ENCODE measurements at regions not wholly inside any gene's neighbourhood (a gene's known extent, or its start where the extent isn't known, plus 50 kb on each side); places are given as distances from the start of the nearest gene placed in this dataset.

GRCh38 chr12:126742241-126742641 is 1524.7 kb upstream of the TMEM132C start:
- H3K4me3 ChIP-seq (ENCODE audit: low read depth, low read length) = no peak overlapping the region
- DNase-seq (ENCODE audit: low read depth) = no peak
- TF ChIP-seq, protein P1, sequence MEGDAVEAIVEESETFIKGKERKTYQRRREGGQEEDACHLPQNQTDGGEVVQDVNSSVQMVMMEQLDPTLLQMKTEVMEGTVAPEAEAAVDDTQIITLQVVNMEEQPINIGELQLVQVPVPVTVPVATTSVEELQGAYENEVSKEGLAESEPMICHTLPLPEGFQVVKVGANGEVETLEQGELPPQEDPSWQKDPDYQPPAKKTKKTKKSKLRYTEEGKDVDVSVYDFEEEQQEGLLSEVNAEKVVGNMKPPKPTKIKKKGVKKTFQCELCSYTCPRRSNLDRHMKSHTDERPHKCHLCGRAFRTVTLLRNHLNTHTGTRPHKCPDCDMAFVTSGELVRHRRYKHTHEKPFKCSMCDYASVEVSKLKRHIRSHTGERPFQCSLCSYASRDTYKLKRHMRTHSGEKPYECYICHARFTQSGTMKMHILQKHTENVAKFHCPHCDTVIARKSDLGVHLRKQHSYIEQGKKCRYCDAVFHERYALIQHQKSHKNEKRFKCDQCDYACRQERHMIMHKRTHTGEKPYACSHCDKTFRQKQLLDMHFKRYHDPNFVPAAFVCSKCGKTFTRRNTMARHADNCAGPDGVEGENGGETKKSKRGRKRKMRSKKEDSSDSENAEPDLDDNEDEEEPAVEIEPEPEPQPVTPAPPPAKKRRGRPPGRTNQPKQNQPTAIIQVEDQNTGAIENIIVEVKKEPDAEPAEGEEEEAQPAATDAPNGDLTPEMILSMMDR (IDR thresholded peaks at IDR 0.05; ENCODE audit: insufficient read depth, low read depth, low read length) = no peak

- DNase-seq (ENCODE audit: low read depth) = peak; percentile 0
- TF ChIP-seq, protein P1 (IDR thresholded peaks at IDR 0.05; ENCODE audit: insufficient read depth, low read depth, low read length) = peak; percentile 59
Observed at GRCh38 chr12:126747530-126748149, 1519.3 kb upstream of the TMEM132C start.

DNA sequence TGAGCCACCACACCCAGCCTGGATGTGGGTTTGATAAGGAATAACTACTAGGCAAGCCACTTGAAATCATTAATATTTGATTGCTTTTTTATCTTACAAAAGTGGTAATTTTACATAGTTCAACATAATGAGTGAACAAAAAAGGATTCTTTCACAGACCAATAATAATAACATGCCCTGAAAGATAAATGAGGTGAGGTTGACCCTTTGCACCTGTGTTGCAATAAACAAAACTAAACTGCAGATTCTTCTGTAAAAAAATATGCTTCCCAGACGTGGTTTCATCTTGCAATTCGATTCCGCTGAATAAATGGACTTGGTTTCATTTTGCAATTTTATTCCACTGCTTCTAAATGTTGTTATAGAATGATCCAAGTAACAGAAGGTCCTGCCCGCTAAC is 1514.9 kb upstream of the TMEM132C start:
- TF ChIP-seq, protein P1 (IDR thresholded peaks at IDR 0.05; ENCODE audit: insufficient read depth, low read depth, low read length) = no peak
- peak; percentile 8 for DNase-seq (ENCODE audit: low read depth)
- H3K4me3 ChIP-seq (ENCODE audit: low read depth, low read length) = no peak overlapping the region

More at GRCh38 chr12:126747530-126748149, 1519.3 kb upstream of the TMEM132C start:
- H3K4me3 ChIP-seq (ENCODE audit: low read depth, low read length) = no peak overlapping the region

DNA sequence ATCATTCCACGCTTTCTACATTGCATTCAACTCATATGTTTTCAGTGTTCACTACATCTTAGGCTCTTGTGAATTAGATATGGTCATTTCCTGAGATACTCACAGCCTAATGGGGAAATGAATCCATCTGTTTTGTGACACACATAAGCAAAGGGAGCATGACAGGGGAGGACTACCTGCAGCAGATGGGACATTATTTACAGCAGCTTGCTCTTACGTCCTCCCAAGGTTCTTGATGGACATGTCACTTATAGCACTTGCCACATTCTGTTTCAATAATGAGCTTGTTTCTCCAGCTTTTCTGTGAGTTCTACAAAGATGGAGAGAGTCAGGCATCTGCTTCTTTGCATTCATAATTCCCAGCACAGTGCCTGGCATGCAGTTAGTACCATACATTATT is 1509.6 kb upstream of the TMEM132C start:
- DNase-seq (ENCODE audit: low read depth) = no peak
- TF ChIP-seq, protein P1 (IDR thresholded peaks at IDR 0.05; ENCODE audit: insufficient read depth, low read depth, low read length) = no peak
- H3K4me3 ChIP-seq (ENCODE audit: low read depth, low read length) = no peak overlapping the region

GRCh38 chr12:126760092-126760491 is 1506.9 kb upstream of the TMEM132C start:
- no peak overlapping the region for H3K4me3 ChIP-seq (ENCODE audit: low read depth, low read length)
- TF ChIP-seq, protein P1 (IDR thresholded peaks at IDR 0.05; ENCODE audit: insufficient read depth, low read depth, low read length) = no peak
- no peak for DNase-seq (ENCODE audit: low read depth)

DNA sequence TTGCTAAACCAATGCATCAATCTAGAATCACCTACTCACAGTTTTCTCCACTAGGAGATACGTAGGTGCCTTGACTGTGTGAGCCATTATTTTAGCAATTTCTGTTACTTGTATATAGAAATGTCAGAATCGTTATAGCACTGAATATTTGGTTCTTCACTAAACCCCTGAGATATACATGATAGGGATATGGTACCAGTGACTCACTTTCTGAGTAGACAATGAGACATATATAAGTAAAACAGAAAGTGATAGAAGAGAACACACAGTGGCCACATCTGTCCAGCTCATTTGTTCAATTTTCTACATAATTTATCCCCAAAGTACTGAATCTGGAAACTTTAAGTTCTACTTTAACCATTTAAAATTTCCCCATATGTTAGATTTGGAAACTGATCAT is 1505.5 kb upstream of the TMEM132C start:
- TF ChIP-seq, protein P1 (IDR thresholded peaks at IDR 0.05; ENCODE audit: insufficient read depth, low read depth, low read length) = no peak
- DNase-seq (ENCODE audit: low read depth) = no peak
- no peak overlapping the region for H3K4me3 ChIP-seq (ENCODE audit: low read depth, low read length)

- DNase-seq (ENCODE audit: low read depth) = no peak
- TF ChIP-seq, protein P1 (IDR thresholded peaks at IDR 0.05; ENCODE audit: insufficient read depth, low read depth, low read length) = no peak
- no peak overlapping the region for H3K4me3 ChIP-seq (ENCODE audit: low read depth, low read length)
Observed at GRCh38 chr12:126762150-126762549, 1504.8 kb upstream of the TMEM132C start.
